SK-N-SH treated with all-trans-retinoic acid at 6 μM for 48 hours (cell line): ENCODE measurements at regions not wholly inside any gene's neighbourhood (a gene's known extent, or its start where the extent isn't known, plus 50 kb on each side); places are given as distances from the start of the nearest gene placed in this dataset.

ENCODE experiments used
- ATAC-seq: fragments of 200-7000 bp; cut with Tn5 transposase; 3 replicates; pipeline ENCODE4 v1.9.1; 2020; ENCODE audit warnings: mild to moderate bottlenecking, moderate library complexity
- ARNTL ChIP-seq: fragments of 450-650 bp; formaldehyde crosslinking; IDR thresholded peaks from 2 replicates; pipeline ENCODE4 v1.5.0; 2020; ENCODE audit warnings: low read depth, mild to moderate bottlenecking, moderate library complexity, borderline replicate concordance
- BACH2 ChIP-seq: fragments of 250-450 bp; sonication (Bioruptor Pico); IDR thresholded peaks from 2 replicates; pipeline ENCODE4 v1.9.0; 2021; ENCODE audit warnings: mild to moderate bottlenecking, borderline replicate concordance
- CSDC2 ChIP-seq: fragments of 250-450 bp; sonication (Bioruptor Pico); IDR thresholded peaks from 2 replicates; pipeline ENCODE4 v1.5.0; 2020; ENCODE audit warnings: mild to moderate bottlenecking, moderate library complexity
- ESRRG ChIP-seq: fragments of 250-450 bp; sonication (Bioruptor Pico); IDR thresholded peaks from 2 replicates; pipeline ENCODE4 v1.6.1; 2021; ENCODE audit warnings: mild to moderate bottlenecking
- GLIS3 ChIP-seq: fragments of 250-450 bp; sonication (Bioruptor Pico); IDR thresholded peaks from 2 replicates; pipeline ENCODE4 v1.5.0; 2020; ENCODE audit warnings: mild to moderate bottlenecking, moderate library complexity
- ISL1 ChIP-seq: fragments of 250-450 bp; sonication (Bioruptor Pico); IDR thresholded peaks from 2 replicates; pipeline ENCODE4 v2.1.2; 2022; ENCODE audit warnings: mild to moderate bottlenecking, moderate library complexity
- OSR1 ChIP-seq: fragments of 250-450 bp; sonication (Bioruptor Pico); IDR thresholded peaks from 2 replicates; pipeline ENCODE4 v1.8.0; 2022; ENCODE audit warnings: moderate library complexity, mild to moderate bottlenecking, inconsistent platforms
- PATZ1 ChIP-seq: fragments of 250-450 bp; sonication (Bioruptor Pico); IDR thresholded peaks from 2 replicates; pipeline ENCODE4 v1.8.0; 2020; ENCODE audit warnings: mild to moderate bottlenecking, moderate library complexity, borderline replicate concordance
- POU6F1 ChIP-seq: fragments of 250-450 bp; sonication (Bioruptor Pico); IDR thresholded peaks from 2 replicates; pipeline ENCODE4 v1.8.0; 2021; ENCODE audit warnings: low read depth, mild to moderate bottlenecking, moderate library complexity, borderline replicate concordance
- PPARA ChIP-seq: fragments of 250-450 bp; sonication (Bioruptor Pico); IDR thresholded peaks from 2 replicates; pipeline ENCODE4 v1.5.0; 2020; ENCODE audit warnings: mild to moderate bottlenecking, borderline replicate concordance
- RARB ChIP-seq: fragments of 250-450 bp; sonication (Bioruptor Pico); IDR thresholded peaks from 2 replicates; pipeline ENCODE4 v1.8.0; 2021; ENCODE audit warnings: mild to moderate bottlenecking, moderate library complexity
- SNAI2 ChIP-seq: fragments of 250-450 bp; sonication (Bioruptor Pico); IDR thresholded peaks from 2 replicates; pipeline ENCODE4 v1.5.0; 2020; ENCODE audit warnings: mild to moderate bottlenecking, moderate library complexity
- TCF4 ChIP-seq: fragments of 250-450 bp; sonication (Bioruptor Pico); IDR thresholded peaks from 2 replicates; pipeline ENCODE4 v1.8.0; 2021; ENCODE audit warnings: mild to moderate bottlenecking, moderate library complexity, borderline replicate concordance
- TOX ChIP-seq: fragments of 250-450 bp; sonication (Bioruptor Pico); IDR thresholded peaks from 2 replicates; pipeline ENCODE4 v1.8.0; 2021; ENCODE audit warnings: mild to moderate bottlenecking, moderate library complexity, borderline replicate concordance
- TSHZ2 ChIP-seq: fragments of 250-450 bp; sonication (Bioruptor Pico); IDR thresholded peaks from 2 replicates; pipeline ENCODE4 v1.5.0; 2020; ENCODE audit warnings: mild to moderate bottlenecking, moderate library complexity
- ZC3H10 ChIP-seq: fragments of 250-450 bp; sonication (Bioruptor Pico); IDR thresholded peaks from 2 replicates; pipeline ENCODE4 v1.5.1; 2021; ENCODE audit warnings: mild to moderate bottlenecking, moderate library complexity
- ZFP3 ChIP-seq: fragments of 250-450 bp; sonication (Bioruptor Pico); IDR thresholded peaks from 2 replicates; pipeline ENCODE4 v1.5.0; 2020; ENCODE audit warnings: mild to moderate bottlenecking, moderate library complexity
- ZFP30 ChIP-seq: fragments of 450-650 bp; formaldehyde crosslinking; IDR thresholded peaks from 2 replicates; pipeline ENCODE4 v1.5.0; 2022; ENCODE audit warnings: mild to moderate bottlenecking, moderate library complexity
- ZNF70 ChIP-seq: fragments of 450-650 bp; formaldehyde crosslinking; IDR thresholded peaks from 2 replicates; pipeline ENCODE4 v1.5.0; 2020; ENCODE audit warnings: mild to moderate bottlenecking, moderate library complexity
- ZNF8 ChIP-seq: fragments of 450-650 bp; formaldehyde crosslinking; IDR thresholded peaks from 2 replicates; pipeline ENCODE4 v1.5.0; 2020; ENCODE audit warnings: mild to moderate bottlenecking, moderate library complexity
- TF ChIP-seq, protein P1 (sequence below): fragments of 250-450 bp; sonication (Bioruptor Pico); IDR thresholded peaks from 2 replicates; pipeline ENCODE4 v1.5.1; 2021; ENCODE audit warnings: mild to moderate bottlenecking, moderate library complexity
- TF ChIP-seq, protein P2 (sequence below): fragments of 250-450 bp; sonication (Bioruptor Pico); IDR thresholded peaks from 2 replicates; pipeline ENCODE4 v1.5.1; 2020; ENCODE audit warnings: low read depth, mild to moderate bottlenecking, moderate library complexity

DNA sequence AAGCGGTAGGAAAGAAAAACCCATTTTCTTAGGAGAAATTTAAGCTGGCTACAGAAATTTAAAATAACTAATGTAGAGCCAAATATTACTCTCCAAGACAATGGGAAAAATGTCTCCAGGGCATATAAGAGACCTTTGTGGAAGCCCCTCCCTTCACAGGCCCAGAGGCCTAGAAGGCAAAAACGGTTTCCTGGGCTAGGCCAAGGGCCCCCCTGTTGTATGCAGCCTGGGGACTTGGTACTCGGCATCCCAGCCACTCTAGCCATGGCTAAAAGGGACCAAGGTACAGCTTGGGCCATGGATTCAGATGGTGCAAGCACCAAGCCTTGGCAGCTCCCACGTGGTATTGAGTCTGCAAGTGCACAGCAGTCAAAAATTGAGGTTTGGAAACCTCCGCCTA, 90.1 kb downstream of the CGGBP1 start:
- TF ChIP-seq TCF4 (CRISPR knock-in tag) (no peak), GLIS3 (CRISPR knock-in tag) (no peak), TOX (CRISPR knock-in tag) (no peak), ZFP30 (CRISPR knock-in tag) (no peak), ZFP3 (no peak), ZC3H10 (CRISPR knock-in tag) (no peak), PATZ1 (CRISPR knock-in tag) (no peak), ZNF8 (CRISPR knock-in tag) (no peak), POU6F1 (CRISPR knock-in tag) (no peak), OSR1 (CRISPR knock-in tag) (no peak), TSHZ2 (CRISPR knock-in tag) (no peak), ZNF70 (CRISPR knock-in tag) (no peak), CSDC2 (CRISPR knock-in tag) (no peak), BACH2 (CRISPR knock-in tag) (no peak), SNAI2 (CRISPR knock-in tag) (no peak)
- TF ChIP-seq, protein P1, sequence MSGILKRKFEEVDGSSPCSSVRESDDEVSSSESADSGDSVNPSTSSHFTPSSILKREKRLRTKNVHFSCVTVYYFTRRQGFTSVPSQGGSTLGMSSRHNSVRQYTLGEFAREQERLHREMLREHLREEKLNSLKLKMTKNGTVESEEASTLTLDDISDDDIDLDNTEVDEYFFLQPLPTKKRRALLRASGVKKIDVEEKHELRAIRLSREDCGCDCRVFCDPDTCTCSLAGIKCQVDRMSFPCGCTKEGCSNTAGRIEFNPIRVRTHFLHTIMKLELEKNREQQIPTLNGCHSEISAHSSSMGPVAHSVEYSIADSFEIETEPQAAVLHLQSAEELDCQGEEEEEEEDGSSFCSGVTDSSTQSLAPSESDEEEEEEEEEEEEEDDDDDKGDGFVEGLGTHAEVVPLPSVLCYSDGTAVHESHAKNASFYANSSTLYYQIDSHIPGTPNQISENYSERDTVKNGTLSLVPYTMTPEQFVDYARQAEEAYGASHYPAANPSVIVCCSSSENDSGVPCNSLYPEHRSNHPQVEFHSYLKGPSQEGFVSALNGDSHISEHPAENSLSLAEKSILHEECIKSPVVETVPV (CRISPR knock-in tag) = no peak
- ATAC-seq = no peak

DNA sequence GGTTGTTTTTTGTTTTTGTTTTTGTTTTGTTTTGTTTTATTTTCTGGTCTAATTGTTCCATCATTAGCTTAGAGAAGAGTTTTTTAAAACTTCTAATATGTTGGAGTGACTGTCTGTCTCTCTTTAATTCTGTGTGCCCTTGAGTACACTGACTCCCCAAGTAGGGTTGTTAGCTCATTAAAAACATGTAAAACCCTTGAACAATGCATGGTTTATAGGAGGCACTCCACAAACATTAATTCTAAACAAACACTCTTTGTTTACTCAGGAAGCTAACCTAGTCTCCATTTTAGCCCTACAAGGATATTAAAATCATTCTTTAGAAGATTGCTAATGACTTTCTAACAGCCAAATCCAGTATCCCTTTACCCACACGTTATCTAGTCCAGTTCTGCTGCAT, 100.5 kb downstream of the CGGBP1 start:
- ATAC-seq = no peak
- TF ChIP-seq RARB (no peak), PATZ1 (CRISPR knock-in tag) (no peak), ZNF70 (CRISPR knock-in tag) (no peak), TSHZ2 (CRISPR knock-in tag) (no peak), BACH2 (CRISPR knock-in tag) (no peak), OSR1 (CRISPR knock-in tag) (no peak), ISL1 (CRISPR knock-in tag) (no peak), PPARA (CRISPR knock-in tag) (no peak), POU6F1 (CRISPR knock-in tag) (no peak), ZNF8 (CRISPR knock-in tag) (no peak), ZFP3 (no peak), ARNTL (no peak), ESRRG (CRISPR knock-in tag) (no peak), GLIS3 (CRISPR knock-in tag) (no peak)
- TF ChIP-seq, protein P1 (CRISPR knock-in tag) = no peak
- TF ChIP-seq, protein P2, sequence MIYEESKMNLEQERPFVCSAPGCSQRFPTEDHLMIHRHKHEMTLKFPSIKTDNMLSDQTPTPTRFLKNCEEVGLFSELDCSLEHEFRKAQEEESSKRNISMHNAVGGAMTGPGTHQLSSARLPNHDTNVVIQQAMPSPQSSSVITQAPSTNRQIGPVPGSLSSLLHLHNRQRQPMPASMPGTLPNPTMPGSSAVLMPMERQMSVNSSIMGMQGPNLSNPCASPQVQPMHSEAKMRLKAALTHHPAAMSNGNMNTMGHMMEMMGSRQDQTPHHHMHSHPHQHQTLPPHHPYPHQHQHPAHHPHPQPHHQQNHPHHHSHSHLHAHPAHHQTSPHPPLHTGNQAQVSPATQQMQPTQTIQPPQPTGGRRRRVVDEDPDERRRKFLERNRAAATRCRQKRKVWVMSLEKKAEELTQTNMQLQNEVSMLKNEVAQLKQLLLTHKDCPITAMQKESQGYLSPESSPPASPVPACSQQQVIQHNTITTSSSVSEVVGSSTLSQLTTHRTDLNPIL (CRISPR knock-in tag) = no peak
